Fibroblast of mammary gland (primary cell): ENCODE measurements at regions not wholly inside any gene's neighbourhood (a gene's known extent, or its start where the extent isn't known, plus 50 kb on each side); places are given as distances from the start of the nearest gene placed in this dataset.
"Not testable (repeated sequence)": the region's sequence is repeated elsewhere in the genome, so short reads cannot be mapped to it uniquely, and the experiment has no call there.

ENCODE experiments used
- DNase-seq: peaks from one replicate; pipeline ENCODE4 v3.0.0-alpha.2; 2010; ENCODE audit warnings: low read depth
- H3K4me3 ChIP-seq: 2 replicates; pipeline ENCODE4 v1.5.1; 2011; ENCODE audit warnings: low read depth, mild to moderate bottlenecking, low read length, moderate library complexity; ENCODE audit not compliant: control insufficient read depth
- CTCF ChIP-seq: conservative IDR thresholded peaks from 2 replicates; pipeline ENCODE4 v1.5.1; 2011; ENCODE audit warnings: low read depth, low read length, inconsistent platforms; ENCODE audit not compliant: control insufficient read depth, insufficient read depth

- TF ChIP-seq CTCF: no peak
- no peak for DNase-seq
- H3K4me3 ChIP-seq: no peak overlapping the region
Measured at GRCh38 chr20:51934301-51935002, 132.1 kb upstream of the SALL4 start.

- DNase-seq: no peak
- H3K4me3 ChIP-seq: no peak overlapping the region
- TF ChIP-seq CTCF: no peak
Measured at GRCh38 chr20:51931371-51931781, 129.1 kb upstream of the SALL4 start.

GRCh38 chr20:51930775-51931174 lies 128.5 kb upstream of the SALL4 start:
- DNase-seq: peak; percentile 94
- no peak for TF ChIP-seq CTCF
- H3K4me3 ChIP-seq: no peak overlapping the region

GRCh38 chr20:51928931-51929330 lies 126.6 kb upstream of the SALL4 start:
- TF ChIP-seq CTCF: no peak
- peak; percentile 30 for DNase-seq
- no peak overlapping the region for H3K4me3 ChIP-seq

GRCh38 chr20:51927970-51928369 lies 125.6 kb upstream of the SALL4 start:
- DNase-seq: not testable (repeated sequence)

GRCh38 chr20:51926670-51927305 lies 124.5 kb upstream of the SALL4 start:
- TF ChIP-seq CTCF: no peak
- H3K4me3 ChIP-seq: no peak overlapping the region
- DNase-seq: peak; percentile 7

More at GRCh38 chr20:51927970-51928369, 125.6 kb upstream of the SALL4 start:
- H3K4me3 ChIP-seq: not testable (repeated sequence)

- TF ChIP-seq CTCF: no peak
- no peak for DNase-seq
- no peak overlapping the region for H3K4me3 ChIP-seq
Measured at GRCh38 chr20:51924509-51924908, 122.2 kb upstream of the SALL4 start.
